ENCODE measurements at regions not wholly inside any gene's neighbourhood (a gene's known extent, or its start where the extent isn't known, plus 50 kb on each side); places are given as distances from the start of the nearest gene placed in this dataset. TPM values are rescaled to one million over a fixed set of nuclear protein-coding genes. Genes with fewer than 3 reads are reported as not detected.
"Not testable (repeated sequence)": the region's sequence is repeated elsewhere in the genome, so short reads cannot be mapped to it uniquely, and the experiment has no call there.

GRCh38 chr5:75831561-75831960, 114.3 kb upstream of the POC5 start:
- no peak overlapping the region for H3K4me2 ChIP-seq (ENCODE audit: low read depth, low read length, poor library complexity, severe bottlenecking)
- H2AFZ ChIP-seq (ENCODE audit: low read length) = no peak overlapping the region
- H3K4me1 ChIP-seq (ENCODE audit: low read length) = no peaks in the 10 kb centered on the region
- no peak for DNase-seq
- no peaks in the 10 kb centered on the region for H3K9me2 ChIP-seq (replicated peaks; ENCODE audit: insufficient read depth, low read length)
- no peaks in the 10 kb centered on the region for H3K36me3 ChIP-seq (ENCODE audit: insufficient read depth, low read length)
- no peaks in the 10 kb centered on the region for H4K20me1 ChIP-seq (ENCODE audit: insufficient read depth, low read depth, low read length)
- H3K27ac ChIP-seq (ENCODE audit: low read length) = no peak overlapping the region
- no peak overlapping the region for H3K9ac ChIP-seq (ENCODE audit: low read length)
- H3K79me2 ChIP-seq (ENCODE audit: low read length) = no peaks in the 10 kb centered on the region
- H3K9me3 ChIP-seq (ENCODE audit: low read length) = no peaks in the 10 kb centered on the region
- H3K27me3 ChIP-seq (ENCODE audit: low read length) = no peaks in the 10 kb centered on the region
- H3K4me3 ChIP-seq (ENCODE audit: low read length) = no peak overlapping the region

- Histone ChIP-seq H3K9me3 (ENCODE audit: low read length) (no peaks in the 10 kb centered on the region), H3K79me2 (ENCODE audit: low read length) (no peaks in the 10 kb centered on the region), H3K27ac (ENCODE audit: low read length) (no peak overlapping the region), H3K9me2 (replicated peaks; ENCODE audit: insufficient read depth, low read length) (no peaks in the 10 kb centered on the region), H3K27me3 (ENCODE audit: low read length) (no peaks in the 10 kb centered on the region), H4K20me1 (ENCODE audit: insufficient read depth, low read depth, low read length) (no peaks in the 10 kb centered on the region), H3K9ac (ENCODE audit: low read length) (no peak overlapping the region), H2AFZ (ENCODE audit: low read length) (no peak overlapping the region), H3K4me2 (ENCODE audit: low read depth, low read length, poor library complexity, severe bottlenecking) (no peak overlapping the region), H3K36me3 (ENCODE audit: insufficient read depth, low read length) (no peaks in the 10 kb centered on the region), H3K4me3 (ENCODE audit: low read length) (no peak overlapping the region), H3K4me1 (ENCODE audit: low read length) (no peaks in the 10 kb centered on the region)
- DNase-seq = no peak
These were observed 110.8 kb upstream of the POC5 start for GRCh38 chr5:75828029-75828428.

- H3K9me3 ChIP-seq (ENCODE audit: low read length) = no peaks in the 10 kb centered on the region
- DNase-seq = no peak
- no peaks in the 10 kb centered on the region for H3K4me1 ChIP-seq (ENCODE audit: low read length)
- H3K79me2 ChIP-seq (ENCODE audit: low read length) = no peaks in the 10 kb centered on the region
- no peaks in the 10 kb centered on the region for H3K36me3 ChIP-seq (ENCODE audit: insufficient read depth, low read length)
- no peak overlapping the region for H3K27ac ChIP-seq (ENCODE audit: low read length)
- no peaks in the 10 kb centered on the region for H3K27me3 ChIP-seq (ENCODE audit: low read length)
- H4K20me1 ChIP-seq (ENCODE audit: insufficient read depth, low read depth, low read length) = no peaks in the 10 kb centered on the region
- H3K9ac ChIP-seq (ENCODE audit: low read length) = no peak overlapping the region
- H3K4me3 ChIP-seq (ENCODE audit: low read length) = no peak overlapping the region
- no peak overlapping the region for H2AFZ ChIP-seq (ENCODE audit: low read length)
- H3K9me2 ChIP-seq (replicated peaks; ENCODE audit: insufficient read depth, low read length) = no peaks in the 10 kb centered on the region
- H3K4me2 ChIP-seq (ENCODE audit: low read depth, low read length, poor library complexity, severe bottlenecking) = no peak overlapping the region
These were observed 107.1 kb upstream of the POC5 start for GRCh38 chr5:75824323-75824722.

- Histone ChIP-seq H3K4me3 (ENCODE audit: low read length) (no peak overlapping the region), H3K79me2 (ENCODE audit: low read length) (no peaks in the 10 kb centered on the region), H4K20me1 (ENCODE audit: insufficient read depth, low read depth, low read length) (no peaks in the 10 kb centered on the region), H3K36me3 (ENCODE audit: insufficient read depth, low read length) (no peaks in the 10 kb centered on the region), H3K4me1 (ENCODE audit: low read length) (no peaks in the 10 kb centered on the region), H3K4me2 (ENCODE audit: low read depth, low read length, poor library complexity, severe bottlenecking) (no peak overlapping the region), H3K27me3 (ENCODE audit: low read length) (no peaks in the 10 kb centered on the region), H3K9me2 (replicated peaks; ENCODE audit: insufficient read depth, low read length) (no peaks in the 10 kb centered on the region), H3K9me3 (ENCODE audit: low read length) (no peaks in the 10 kb centered on the region), H2AFZ (ENCODE audit: low read length) (no peak overlapping the region), H3K9ac (ENCODE audit: low read length) (no peak overlapping the region), H3K27ac (ENCODE audit: low read length) (no peak overlapping the region)
- DNase-seq = no peak
These were observed 106.6 kb upstream of the POC5 start for GRCh38 chr5:75823811-75824210.

GRCh38 chr5:75818661-75819060, 101.4 kb upstream of the POC5 start:
- DNase-seq = no peak
- Histone ChIP-seq H3K27ac (ENCODE audit: low read length) (no peak overlapping the region), H3K9ac (ENCODE audit: low read length) (no peak overlapping the region), H2AFZ (ENCODE audit: low read length) (no peak overlapping the region), H3K9me2 (replicated peaks; ENCODE audit: insufficient read depth, low read length) (no peaks in the 10 kb centered on the region), H3K79me2 (ENCODE audit: low read length) (no peaks in the 10 kb centered on the region), H3K36me3 (ENCODE audit: insufficient read depth, low read length) (no peaks in the 10 kb centered on the region), H3K27me3 (ENCODE audit: low read length) (0 out of 2 replicates have a peak, but pooled peaks cover 3% of the 10 kb centered on the region), H3K4me1 (ENCODE audit: low read length) (no peaks in the 10 kb centered on the region), H3K4me3 (ENCODE audit: low read length) (no peak overlapping the region), H3K4me2 (ENCODE audit: low read depth, low read length, poor library complexity, severe bottlenecking) (no peak overlapping the region), H4K20me1 (ENCODE audit: insufficient read depth, low read depth, low read length) (no peaks in the 10 kb centered on the region), H3K9me3 (ENCODE audit: low read length) (no peaks in the 10 kb centered on the region)

GRCh38 chr5:75799695-75800094, 82.5 kb upstream of the POC5 start:
- H3K4me2 ChIP-seq (ENCODE audit: low read depth, low read length, poor library complexity, severe bottlenecking); H3K27me3 ChIP-seq (ENCODE audit: low read length); H3K4me3 ChIP-seq (ENCODE audit: low read length); H2AFZ ChIP-seq (ENCODE audit: low read length); H4K20me1 ChIP-seq (ENCODE audit: insufficient read depth, low read depth, low read length); H3K9me3 ChIP-seq (ENCODE audit: low read length); H3K9ac ChIP-seq (ENCODE audit: low read length); H3K36me3 ChIP-seq (ENCODE audit: insufficient read depth, low read length); H3K9me2 ChIP-seq (replicated peaks; ENCODE audit: insufficient read depth, low read length); H3K79me2 ChIP-seq (ENCODE audit: low read length); H3K27ac ChIP-seq (ENCODE audit: low read length); DNase-seq; H3K4me1 ChIP-seq (ENCODE audit: low read length): not testable (repeated sequence)

GRCh38 chr5:75769338-75769737, 52.1 kb upstream of the POC5 start:
- H2AFZ ChIP-seq (ENCODE audit: low read length); H3K4me2 ChIP-seq (ENCODE audit: low read depth, low read length, poor library complexity, severe bottlenecking); H3K4me1 ChIP-seq (ENCODE audit: low read length); H3K9me2 ChIP-seq (replicated peaks; ENCODE audit: insufficient read depth, low read length); H3K9me3 ChIP-seq (ENCODE audit: low read length); H3K27me3 ChIP-seq (ENCODE audit: low read length); H3K36me3 ChIP-seq (ENCODE audit: insufficient read depth, low read length); DNase-seq; H3K9ac ChIP-seq (ENCODE audit: low read length); H3K4me3 ChIP-seq (ENCODE audit: low read length); H3K27ac ChIP-seq (ENCODE audit: low read length); H4K20me1 ChIP-seq (ENCODE audit: insufficient read depth, low read depth, low read length); H3K79me2 ChIP-seq (ENCODE audit: low read length): not testable (repeated sequence)

Small RNA genes lying in the stretch of these regions (small RNA-seq; reads per million reads assigned to genes)
- gene AC108120.2 = not detected
